ENCODE measurements at regions not wholly inside any gene's neighbourhood (a gene's known extent, or its start where the extent isn't known, plus 50 kb on each side); places are given as distances from the start of the nearest gene placed in this dataset.
"Not testable (repeated sequence)": the region's sequence is repeated elsewhere in the genome, so short reads cannot be mapped to it uniquely, and the experiment has no call there.

GRCh38 chr5:120808135-120808534 is 344.0 kb downstream of the PRR16 start:
- no peak for TF ChIP-seq CTCF (conservative IDR thresholded peaks at IDR 0.05; ENCODE audit: low read depth, low read length)
- no peak overlapping the region for H3K4me3 ChIP-seq (ENCODE audit: low read length)
- no peak for DNase-seq (ENCODE audit: low read depth)

GRCh38 chr5:120808606-120809005 is 344.5 kb downstream of the PRR16 start:
- H3K4me3 ChIP-seq (ENCODE audit: low read length), result no peak overlapping the region
- TF ChIP-seq CTCF (conservative IDR thresholded peaks at IDR 0.05; ENCODE audit: low read depth, low read length), result no peak
- no peak for DNase-seq (ENCODE audit: low read depth)

- no peak for TF ChIP-seq CTCF (conservative IDR thresholded peaks at IDR 0.05; ENCODE audit: low read depth, low read length)
- H3K4me3 ChIP-seq (ENCODE audit: low read length), result no peak overlapping the region
- DNase-seq (ENCODE audit: low read depth), result no peak
These were observed 349.5 kb downstream of the PRR16 start for GRCh38 chr5:120813551-120813950.

DNA sequence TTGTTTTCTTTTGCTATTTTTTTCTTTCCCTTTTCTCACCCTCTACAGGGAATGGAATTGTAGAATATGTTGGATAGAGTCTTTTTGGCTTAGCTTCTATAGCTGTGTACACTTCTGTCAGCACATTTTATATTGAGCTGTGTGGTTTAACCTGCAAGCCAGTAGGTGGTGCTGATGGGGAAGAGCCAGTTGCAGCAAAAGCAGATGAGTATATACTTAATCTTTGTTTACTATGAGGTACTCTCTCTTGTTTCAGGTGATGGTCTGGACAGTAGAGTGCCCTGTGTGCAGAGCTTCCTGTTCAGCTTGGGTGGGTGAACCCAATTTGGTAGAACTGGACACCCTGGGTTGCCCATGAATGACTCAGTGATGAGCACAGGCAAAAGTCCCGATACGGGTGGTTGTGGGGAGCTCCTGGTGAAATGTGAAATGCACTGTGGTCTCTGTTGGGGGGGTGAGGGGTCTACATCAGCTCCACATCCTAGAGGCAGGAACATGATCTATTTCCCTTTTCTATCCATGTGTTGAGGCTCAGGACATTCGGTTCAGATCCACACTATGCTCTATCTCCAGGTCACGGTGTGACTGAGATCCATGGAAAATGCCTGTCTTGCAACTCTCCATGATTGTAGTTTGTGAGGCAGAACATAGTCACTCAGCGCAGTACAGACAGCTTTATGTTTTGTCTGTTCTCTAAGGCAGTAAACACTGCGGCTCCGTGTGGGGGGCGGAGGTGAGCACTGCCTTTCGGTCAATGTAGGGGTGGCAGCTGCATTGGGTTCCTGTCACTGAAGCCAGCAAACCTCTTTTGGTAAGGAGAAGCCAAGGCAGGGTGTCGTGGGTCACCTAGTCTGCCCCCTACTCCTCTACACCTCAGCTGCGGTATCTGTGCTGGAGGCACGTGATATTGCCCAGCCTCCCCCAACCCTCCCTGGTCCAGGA is 353.2 kb downstream of the PRR16 start:
- peak; percentile 75 for TF ChIP-seq CTCF (conservative IDR thresholded peaks at IDR 0.05; ENCODE audit: low read depth, low read length)
- no peak overlapping the region for H3K4me3 ChIP-seq (ENCODE audit: low read length)
- DNase-seq (ENCODE audit: low read depth), result no peak

DNA sequence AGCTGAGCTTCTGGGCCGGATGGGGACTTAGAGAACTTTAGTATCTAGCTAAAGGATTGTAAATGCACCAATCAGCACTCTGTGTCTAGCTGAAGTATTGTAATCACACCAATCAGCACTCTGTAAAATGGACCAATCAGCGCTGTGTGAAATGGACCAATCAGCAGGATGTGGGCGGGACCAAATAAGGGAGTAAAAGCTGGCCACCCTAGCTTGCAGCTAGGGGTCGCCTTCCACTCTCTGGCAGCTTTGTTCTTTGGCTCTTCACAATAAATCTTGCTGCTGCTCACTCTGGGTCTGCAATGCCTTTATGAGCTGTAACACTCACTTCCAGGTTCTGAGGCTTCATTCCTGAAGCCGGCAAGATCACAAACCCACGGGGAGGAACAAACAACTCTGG is 354.0 kb downstream of the PRR16 start:
- H3K4me3 ChIP-seq (ENCODE audit: low read length), result no peak overlapping the region
- no peak for TF ChIP-seq CTCF (conservative IDR thresholded peaks at IDR 0.05; ENCODE audit: low read depth, low read length)
- DNase-seq (ENCODE audit: low read depth), result no peak

DNA sequence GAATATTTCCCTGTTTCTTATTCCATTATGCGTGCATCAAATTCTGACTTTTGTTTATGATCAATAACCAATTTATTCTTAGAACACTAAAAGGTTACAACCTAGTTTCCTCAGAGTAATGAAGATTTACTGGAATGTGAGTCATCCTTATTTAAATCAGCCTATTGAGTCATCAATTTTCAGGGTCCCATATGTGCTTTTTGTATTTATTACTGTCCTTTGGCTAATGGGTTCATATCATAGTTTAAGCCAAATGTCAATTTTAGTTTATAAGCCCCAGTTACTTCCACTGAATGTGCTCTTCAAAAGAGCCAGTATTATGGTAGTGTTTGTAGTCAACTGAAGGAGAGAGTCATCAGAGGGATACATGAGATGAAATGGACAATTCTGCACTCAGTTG is 359.2 kb downstream of the PRR16 start:
- H3K4me3 ChIP-seq (ENCODE audit: low read length), result no peak overlapping the region
- no peak for DNase-seq (ENCODE audit: low read depth)
- no peak for TF ChIP-seq CTCF (conservative IDR thresholded peaks at IDR 0.05; ENCODE audit: low read depth, low read length)

DNA sequence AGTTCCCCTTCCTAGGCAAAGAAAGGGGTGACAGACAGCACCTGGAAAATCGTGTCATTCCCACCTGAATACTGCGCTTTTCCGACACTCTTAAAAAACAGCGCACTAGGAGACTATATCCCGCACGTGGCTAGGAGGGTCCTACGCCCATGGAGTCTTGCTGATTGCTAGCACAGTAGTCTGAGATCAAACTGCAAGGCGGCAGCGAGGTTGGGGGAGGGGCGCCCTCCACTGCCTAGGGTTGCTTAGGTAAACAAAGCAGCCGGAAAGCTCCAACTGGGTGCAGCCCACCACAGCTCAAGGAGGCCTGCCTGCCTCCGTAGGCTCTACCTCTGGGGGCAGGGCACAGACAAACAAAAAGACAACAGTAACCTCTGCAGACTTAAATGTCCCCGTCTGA is 367.5 kb downstream of the PRR16 start:
- DNase-seq (ENCODE audit: low read depth); H3K4me3 ChIP-seq (ENCODE audit: low read length): not testable (repeated sequence)
